ENCODE measurements at regions not wholly inside any gene's neighbourhood (a gene's known extent, or its start where the extent isn't known, plus 50 kb on each side); places are given as distances from the start of the nearest gene placed in this dataset.

DNA sequence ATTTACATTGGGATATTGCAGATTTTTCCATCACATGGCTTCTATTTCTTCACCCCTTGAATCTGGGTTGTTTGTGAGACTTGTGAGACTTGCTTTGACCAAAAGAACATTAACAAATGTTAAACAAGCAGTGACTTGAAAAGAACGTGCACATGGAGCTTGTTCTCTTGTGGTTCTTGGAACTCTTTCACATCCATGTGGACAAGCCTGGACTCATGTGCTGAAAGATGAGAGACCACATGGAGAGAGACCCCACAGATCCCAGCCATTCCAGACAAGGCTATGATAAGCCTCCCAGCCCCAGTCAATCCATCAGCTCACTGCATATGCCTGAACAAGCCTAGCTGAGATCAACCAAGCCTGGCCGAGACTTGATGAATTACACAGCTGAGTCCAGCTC, 1365.7 kb upstream of the GJE1 start:
- TF ChIP-seq, protein P1, sequence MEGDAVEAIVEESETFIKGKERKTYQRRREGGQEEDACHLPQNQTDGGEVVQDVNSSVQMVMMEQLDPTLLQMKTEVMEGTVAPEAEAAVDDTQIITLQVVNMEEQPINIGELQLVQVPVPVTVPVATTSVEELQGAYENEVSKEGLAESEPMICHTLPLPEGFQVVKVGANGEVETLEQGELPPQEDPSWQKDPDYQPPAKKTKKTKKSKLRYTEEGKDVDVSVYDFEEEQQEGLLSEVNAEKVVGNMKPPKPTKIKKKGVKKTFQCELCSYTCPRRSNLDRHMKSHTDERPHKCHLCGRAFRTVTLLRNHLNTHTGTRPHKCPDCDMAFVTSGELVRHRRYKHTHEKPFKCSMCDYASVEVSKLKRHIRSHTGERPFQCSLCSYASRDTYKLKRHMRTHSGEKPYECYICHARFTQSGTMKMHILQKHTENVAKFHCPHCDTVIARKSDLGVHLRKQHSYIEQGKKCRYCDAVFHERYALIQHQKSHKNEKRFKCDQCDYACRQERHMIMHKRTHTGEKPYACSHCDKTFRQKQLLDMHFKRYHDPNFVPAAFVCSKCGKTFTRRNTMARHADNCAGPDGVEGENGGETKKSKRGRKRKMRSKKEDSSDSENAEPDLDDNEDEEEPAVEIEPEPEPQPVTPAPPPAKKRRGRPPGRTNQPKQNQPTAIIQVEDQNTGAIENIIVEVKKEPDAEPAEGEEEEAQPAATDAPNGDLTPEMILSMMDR (IDR thresholded peaks at IDR 0.05; ENCODE audit: poor library complexity) = no peak
- TF ChIP-seq EZH2 (IDR thresholded peaks at IDR 0.05; ENCODE audit: borderline replicate concordance) = no peak

All from hepatocyte (in vitro differentiated cells).